GM12878 (cell line): ENCODE measurements at regions not wholly inside any gene's neighbourhood (a gene's known extent, or its start where the extent isn't known, plus 50 kb on each side); places are given as distances from the start of the nearest gene placed in this dataset.
A peak's percentile ranks its signal among the peaks of the same experiment; 100 is the strongest.

ENCODE experiments used
- ATAC-seq: fragments of 200-7000 bp; cut with Tn5 transposase; 3 replicates; pipeline ENCODE4 v1.9.1; 2020; ENCODE audit warnings: mild to moderate bottlenecking, moderate library complexity
- BruUV-seq: library from RNA; stranded (reverse); fragments of 400-500 nt; replicated peaks from 2 replicates; lab custom pipeline; 2021; lab: Mats Ljungman, UMichigan
- CTCF ChIA-PET: fragments of 300-600 bp; sonication (Branson Sonifier 250); formaldehyde crosslinking; extraction: SDS; loops from one replicate; lab custom pipeline; 2021; ENCODE audit warnings: inconsistent platforms; lab: Yijun Ruan, JAX
- POLR2A ChIA-PET: fragments of 350-600 bp; formaldehyde crosslinking; extraction: SDS; loops from one replicate; lab custom pipeline; 2021; ENCODE audit warnings: inconsistent platforms; lab: Charles Lee
- RAD21 ChIA-PET: fragments of 300-600 bp; sonication (Branson Sonifier 250); formaldehyde crosslinking; loops from one replicate; lab custom pipeline; 2023; ENCODE audit warnings: antibody characterized with exemption; ENCODE audit not compliant: unreplicated experiment; lab: Charles Lee
- SMC1A ChIA-PET: fragments of 300-600 bp; sonication (Branson Sonifier 250); formaldehyde crosslinking; loops from one replicate; lab custom pipeline; 2023; ENCODE audit not compliant: unreplicated experiment, uncharacterized antibody; lab: Charles Lee
- DNase-seq: peaks from one replicate; pipeline ENCODE4 v3.0.0-alpha.2; 2011; ENCODE audit warnings: low read depth, low spot score
- FAIRE-seq: peaks from 3 replicates; lab custom pipeline; 2011; peaks lifted over from hg19 to GRCh38; lab: Jason Lieb, UNC
- H2AFZ ChIP-seq: 2 replicates; pipeline ENCODE4 v1.6.0; 2011; ENCODE audit warnings: low read depth, low read length, control low read depth; ENCODE audit not compliant: control insufficient read depth
- H3K27ac ChIP-seq: 2 replicates; pipeline ENCODE4 v1.5.1; 2011; ENCODE audit warnings: control low read depth; ENCODE audit not compliant: control insufficient read depth, insufficient read depth
- H3K27me3 ChIP-seq, 2 experiments: replicated peaks in 1 of 2; 2 replicates each; pipeline versions ENCODE4 v1.6.0 to v1.6.1; 2011; ENCODE audit warnings: low read length in 1 of 2; ENCODE audit not compliant: control insufficient read depth in 2 of 2, insufficient read depth in 2 of 2
- H3K36me3 ChIP-seq, 2 experiments: 2 replicates each; pipeline ENCODE4 v1.5.1; 2011; ENCODE audit warnings: low read length in 1 of 2; ENCODE audit not compliant: control insufficient read depth in 2 of 2, insufficient read depth in 2 of 2
- H3K4me1 ChIP-seq: 2 replicates; pipeline ENCODE4 v1.6.1; 2011; ENCODE audit warnings: mild to moderate bottlenecking, low read length, moderate library complexity, mixed read lengths; ENCODE audit not compliant: control insufficient read depth, insufficient read depth
- H3K4me2 ChIP-seq: 2 replicates; pipeline ENCODE4 v1.6.0; 2011; ENCODE audit warnings: control low read depth; ENCODE audit not compliant: control insufficient read depth, insufficient read depth
- H3K4me3 ChIP-seq: fragments of 200-600 bp; sonication (generic); 2 replicates; pipeline ENCODE4 v1.5.1; 2016
- H3K79me2 ChIP-seq: 2 replicates; pipeline ENCODE4 v1.6.0; 2011; ENCODE audit warnings: low read length; ENCODE audit not compliant: control insufficient read depth, insufficient read depth
- H3K9ac ChIP-seq: 2 replicates; pipeline ENCODE4 v1.8.0; 2011; ENCODE audit warnings: low read length, control low read depth, mixed read lengths; ENCODE audit not compliant: control insufficient read depth, insufficient read depth
- H3K9me3 ChIP-seq: replicated peaks from 3 replicates; pipeline ENCODE4 v1.5.1; 2011; ENCODE audit warnings: mild to moderate bottlenecking, low read length; ENCODE audit not compliant: control insufficient read depth, insufficient read depth
- H4K20me1 ChIP-seq: 2 replicates; pipeline ENCODE4 v1.6.0; 2011; ENCODE audit not compliant: control insufficient read depth, insufficient read depth
- ATF7 ChIP-seq: fragments of 450-650 bp; IDR thresholded peaks from 2 replicates; pipeline ENCODE4 v1.6.1; 2016; ENCODE audit warnings: low read depth, mild to moderate bottlenecking
- EGR1 ChIP-seq, 2 experiments: IDR thresholded peaks; 1 replicate in 1 of 2; 2 replicates in 1 of 2; pipeline ENCODE4 v1.6.1; 2011 to 2012; ENCODE audit warnings: low read depth in 2 of 2, low read length in 2 of 2, borderline replicate concordance in 1 of 2, mild to moderate bottlenecking in 1 of 2, moderate library complexity in 1 of 2
- ETV6 ChIP-seq, 2 experiments: fragments of 450-650 bp in 1 of 2; IDR thresholded peaks in 1 of 2; conservative IDR thresholded peaks in 1 of 2; 2 replicates each; pipeline ENCODE4 v1.6.1; 2014; ENCODE audit warnings: antibody characterized with exemption in 1 of 2, borderline replicate concordance in 1 of 2, low read depth in 1 of 2, mild to moderate bottlenecking in 1 of 2, moderate library complexity in 1 of 2
- GABPA ChIP-seq: IDR thresholded peaks from 2 replicates; pipeline ENCODE4 v1.6.1; 2014; ENCODE audit warnings: antibody characterized with exemption, low read depth, mild to moderate bottlenecking, inconsistent platforms
- JUNB ChIP-seq: IDR thresholded peaks from 2 replicates; pipeline ENCODE4 v1.6.1; 2016; ENCODE audit warnings: antibody characterized with exemption, mild to moderate bottlenecking
- MTA2 ChIP-seq: fragments of 450-650 bp; IDR thresholded peaks from 2 replicates; pipeline ENCODE4 v1.6.1; 2016; ENCODE audit warnings: low read depth, mild to moderate bottlenecking, moderate library complexity
- REST ChIP-seq: IDR thresholded peaks from 2 replicates; pipeline ENCODE4 v1.6.1; 2012; ENCODE audit warnings: mild to moderate bottlenecking, low read depth, low read length
- TARDBP ChIP-seq: IDR thresholded peaks from 2 replicates; pipeline ENCODE4 v1.6.1; 2016; ENCODE audit warnings: borderline replicate concordance
- WRNIP1 ChIP-seq: IDR thresholded peaks from 2 replicates; pipeline ENCODE4 v1.6.1; 2011; ENCODE audit warnings: low read depth, low read length, improper control_type of control experiment, borderline replicate concordance
- YBX1 ChIP-seq: fragments of 450-650 bp; IDR thresholded peaks from 2 replicates; pipeline ENCODE4 v1.6.1; 2016; ENCODE audit warnings: antibody characterized with exemption
- WGBS: methylation state at CpG from one replicate; pipeline ENCODE4 v1.1.6; 2016; ENCODE audit warnings: low lambda C conversion rate; ENCODE audit not compliant: insufficient replicate concordance, insufficient coverage; ENCODE audit errors: missing lambda C conversion rate; 5-methylcytosine and 5-hydroxymethylcytosine counted together
- in situ Hi-C: fragments of 300-500 bp; cut with MboI; formaldehyde crosslinking; loops from 9 replicates; pipeline ENCODE4 v1.14.3; 2018; ENCODE audit warnings: mixed read lengths
- intact Hi-C: fragments of 100-400 bp; cut with micrococcal nuclease; formaldehyde crosslinking; loops from one replicate; pipeline ENCODE4 v1.14.2; 2022; ENCODE audit not compliant: unreplicated experiment
- TF ChIP-seq, protein P1 (sequence below): fragments of 150-350 bp; IDR thresholded peaks from 2 replicates; pipeline ENCODE4 v1.6.1; 2014; ENCODE audit warnings: mild to moderate bottlenecking, low read depth, low read length

DNA sequence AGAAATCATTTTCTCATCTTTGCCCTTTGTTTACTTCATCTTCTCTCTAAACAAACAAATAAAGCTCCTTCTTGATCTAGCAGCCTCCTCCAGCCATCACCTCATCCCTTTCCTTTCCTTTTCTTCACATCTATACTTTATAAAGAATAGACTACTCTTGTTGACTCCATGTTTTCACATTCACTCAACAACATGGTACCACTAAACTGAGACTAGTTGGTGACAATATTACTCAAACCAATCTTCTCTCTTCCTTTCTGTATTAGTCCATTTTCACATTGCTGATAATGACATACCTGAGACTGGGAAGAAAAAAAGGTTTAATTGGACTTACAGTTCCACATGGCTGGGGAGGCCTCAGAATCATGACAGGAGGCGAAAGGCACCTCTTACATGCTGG is 324.7 kb downstream of the SOX2 start:
- in situ Hi-C loops = no loop called here
- ChIA-PET POLR2A (no interaction called here), SMC1A (no interaction called here), RAD21 (no interaction called here), CTCF (no interaction called here)
- no peak overlapping the region for H3K4me3 ChIP-seq
- no TSS peak for BruUV-seq
- no peak overlapping the region for H2AFZ ChIP-seq
- WGBS = 7% methylated on average over 1 of the region's 1 CpG
- ATAC-seq (peak; percentile 55), DNase-seq (no peak), FAIRE-seq (no peak)
- no peaks in the 10 kb centered on the region for H3K4me1 ChIP-seq
- H3K36me3 ChIP-seq = no peaks in the 10 kb centered on the region
- H3K79me2 ChIP-seq = no peaks in the 10 kb centered on the region
- H3K27me3 ChIP-seq = no peaks in the 10 kb centered on the region
- H3K27ac ChIP-seq = no peak overlapping the region
- no peak for TF ChIP-seq YBX1
- TF ChIP-seq MTA2 = peak; percentile 46; the same call in 1 of the 2 replicates
- 0 out of 4 replicates have a peak, but pooled peaks of 1 of the 2 experiments have one; percentile 27 for TF ChIP-seq ETV6 (conservative IDR thresholded peaks at IDR 0.05 in 1 of 2, IDR thresholded peaks at IDR 0.05 in 1 of 2; ENCODE audit: borderline replicate concordance in 1 of 2, low read depth in 1 of 2)
- 0 out of 2 replicates have a peak, but pooled peaks have one; percentile 18 for TF ChIP-seq JUNB
- H3K9ac ChIP-seq = no peak overlapping the region
- H3K4me2 ChIP-seq = no peak overlapping the region
- intact Hi-C loops = no loop called here
- no peaks in the 10 kb centered on the region for H4K20me1 ChIP-seq
- H3K9me3 ChIP-seq = no peaks in the 10 kb centered on the region

DNA sequence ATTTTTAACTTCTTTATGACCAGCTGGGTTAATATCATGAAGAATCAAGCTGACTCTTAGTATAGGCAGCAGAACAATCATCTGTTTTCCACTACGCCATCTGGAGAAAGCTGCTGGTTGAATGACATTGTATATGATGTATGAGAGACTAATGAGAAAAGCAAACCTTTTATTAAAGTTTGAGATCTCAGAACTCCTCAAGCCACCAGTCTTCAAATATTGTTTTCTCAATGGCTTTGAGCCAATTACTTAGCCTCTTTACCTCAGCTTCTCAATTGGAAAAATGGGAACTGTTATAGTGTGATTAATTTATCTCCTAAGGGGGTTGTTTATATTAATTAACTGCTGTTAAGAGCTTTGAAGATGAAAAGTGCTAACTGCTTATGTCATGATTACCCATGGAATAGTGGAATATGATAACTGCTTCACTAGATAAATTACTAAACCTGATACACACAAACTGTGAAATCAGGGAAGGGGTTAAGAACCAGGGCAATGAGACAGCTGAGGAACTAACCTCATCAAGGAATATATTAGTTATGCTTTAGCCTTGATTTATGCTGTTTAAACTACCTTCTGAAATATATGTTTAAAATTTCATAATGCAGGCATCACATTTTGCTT is 330.1 kb downstream of the SOX2 start:
- no peak overlapping the region for H3K4me3 ChIP-seq
- ChIA-PET CTCF (no interaction called here), POLR2A (no interaction called here), RAD21 (no interaction called here), SMC1A (no interaction called here)
- H3K79me2 ChIP-seq = no peaks in the 10 kb centered on the region
- intact Hi-C loops (no loop called here), in situ Hi-C loops (no loop called here)
- FAIRE-seq (no peak), DNase-seq (no peak), ATAC-seq (no peak)
- 50% methylated on average over 1 of the region's 1 CpG for WGBS
- no peaks in the 10 kb centered on the region for H3K36me3 ChIP-seq
- H3K27me3 ChIP-seq = no peaks in the 10 kb centered on the region
- H3K9ac ChIP-seq = no peak overlapping the region
- H2AFZ ChIP-seq = no peak overlapping the region
- H3K27ac ChIP-seq = no peak overlapping the region
- BruUV-seq = no TSS peak
- no peaks in the 10 kb centered on the region for H3K4me1 ChIP-seq
- H3K9me3 ChIP-seq = no peaks in the 10 kb centered on the region
- no peak overlapping the region for H3K4me2 ChIP-seq
- no peaks in the 10 kb centered on the region for H4K20me1 ChIP-seq
- TF ChIP-seq WRNIP1 (no peak), GABPA (no peak), REST (no peak), EGR1 (IDR thresholded peaks at IDR 0.05; ENCODE audit: borderline replicate concordance in 1 of 2, low read depth in 2 of 2, low read length in 2 of 2) (no peak), ATF7 (no peak), TARDBP (no peak)
- TF ChIP-seq, protein P1, sequence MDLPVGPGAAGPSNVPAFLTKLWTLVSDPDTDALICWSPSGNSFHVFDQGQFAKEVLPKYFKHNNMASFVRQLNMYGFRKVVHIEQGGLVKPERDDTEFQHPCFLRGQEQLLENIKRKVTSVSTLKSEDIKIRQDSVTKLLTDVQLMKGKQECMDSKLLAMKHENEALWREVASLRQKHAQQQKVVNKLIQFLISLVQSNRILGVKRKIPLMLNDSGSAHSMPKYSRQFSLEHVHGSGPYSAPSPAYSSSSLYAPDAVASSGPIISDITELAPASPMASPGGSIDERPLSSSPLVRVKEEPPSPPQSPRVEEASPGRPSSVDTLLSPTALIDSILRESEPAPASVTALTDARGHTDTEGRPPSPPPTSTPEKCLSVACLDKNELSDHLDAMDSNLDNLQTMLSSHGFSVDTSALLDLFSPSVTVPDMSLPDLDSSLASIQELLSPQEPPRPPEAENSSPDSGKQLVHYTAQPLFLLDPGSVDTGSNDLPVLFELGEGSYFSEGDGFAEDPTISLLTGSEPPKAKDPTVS = no peak
